ENCODE measurements at regions not wholly inside any gene's neighbourhood (a gene's known extent, or its start where the extent isn't known, plus 50 kb on each side); places are given as distances from the start of the nearest gene placed in this dataset.

DNA sequence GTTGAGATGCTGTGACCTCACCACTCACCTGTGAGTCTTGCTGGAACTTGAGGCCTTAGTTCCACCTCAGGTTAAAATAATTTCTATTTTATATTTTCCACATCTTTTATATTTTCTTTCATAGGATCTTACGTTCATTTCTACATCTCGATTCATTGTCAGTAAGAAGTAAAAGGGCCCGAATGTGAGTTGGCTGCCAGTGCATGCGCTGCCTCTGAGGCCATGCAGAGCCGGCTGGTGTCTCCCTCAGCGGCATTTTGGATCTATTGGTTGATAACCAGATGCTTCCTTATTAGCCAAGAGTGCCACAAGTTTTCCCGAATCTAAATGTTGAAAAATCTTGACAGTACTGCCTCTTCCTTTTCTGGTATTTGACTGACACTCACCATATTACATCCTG lies 347.3 kb downstream of the TEX29 start:
- TF ChIP-seq CTCF (conservative IDR thresholded peaks at IDR 0.05 in 1 of 2, IDR thresholded peaks at IDR 0.05 in 1 of 2; ENCODE audit: low read depth in 1 of 2, low read length in 2 of 2) (no peak), EZH2 (IDR thresholded peaks at IDR 0.05; ENCODE audit: low read length, missing control alignments) (no peak)
